Neutrophil (primary cell): ENCODE measurements at regions not wholly inside any gene's neighbourhood (a gene's known extent, or its start where the extent isn't known, plus 50 kb on each side); places are given as distances from the start of the nearest gene placed in this dataset.

Experiments
- H3K27ac ChIP-seq: fragments of 200-600 bp; sonication (generic); 2 replicates; pipeline ENCODE4 v1.5.1; 2016; ENCODE audit warnings: mild to moderate bottlenecking, moderate library complexity
- H3K27me3 ChIP-seq: fragments of 200-600 bp; sonication (generic); 2 replicates; pipeline ENCODE4 v1.6.0; 2016; ENCODE audit warnings: mild to moderate bottlenecking
- H3K36me3 ChIP-seq: fragments of 200-600 bp; sonication (generic); 2 replicates; pipeline ENCODE4 v1.5.1; 2017
- H3K4me1 ChIP-seq, 2 experiments: fragments of 200-600 bp in 1 of 2; sonication (generic) in 1 of 2; 1 replicate in 1 of 2; 2 replicates in 1 of 2; pipeline versions ENCODE4 v1.5.1 to v1.6.1; 2013 to 2016; ENCODE audit warnings: low read depth in 1 of 2, low read length in 1 of 2, mild to moderate bottlenecking in 1 of 2, moderate library complexity in 1 of 2; ENCODE audit not compliant: control insufficient read depth in 1 of 2, insufficient read depth in 1 of 2
- H3K4me3 ChIP-seq, 2 experiments: fragments of 200-600 bp in 1 of 2; sonication (generic) in 1 of 2; 1 replicate in 1 of 2; 2 replicates in 1 of 2; pipeline ENCODE4 v1.5.1; 2013 to 2016; ENCODE audit warnings: low read depth in 1 of 2, low read length in 1 of 2, mild to moderate bottlenecking in 1 of 2, moderate library complexity in 1 of 2
- H3K9me3 ChIP-seq: fragments of 200-600 bp; sonication (generic); 2 replicates; pipeline ENCODE4 v1.5.1; 2016
- TF ChIP-seq, protein P1 (sequence below): fragments of 200-600 bp; sonication (generic); IDR thresholded peaks from 2 replicates; pipeline ENCODE4 v1.5.1; 2016; ENCODE audit warnings: antibody characterized with exemption

DNA sequence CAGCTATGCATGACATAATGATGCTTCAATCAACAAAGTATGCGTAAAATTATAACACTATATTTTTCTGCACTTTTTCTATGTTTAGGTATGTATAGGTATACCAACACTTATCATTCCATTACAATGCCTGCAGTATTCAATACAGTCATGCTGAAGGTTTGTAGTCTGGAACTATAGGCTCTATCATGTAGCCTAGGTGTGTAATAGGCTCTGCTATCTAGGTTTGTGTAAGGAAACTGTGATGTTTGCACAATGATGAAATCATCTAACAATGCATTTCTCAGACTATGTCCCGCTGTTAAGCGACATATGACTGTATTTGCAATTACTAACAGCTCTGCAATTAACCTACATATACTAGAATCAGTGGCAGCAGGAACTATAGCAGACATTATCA is 1447.5 kb downstream of the GATA3 start:
- H3K27me3 ChIP-seq, result no peaks in the 10 kb centered on the region
- TF ChIP-seq, protein P1, sequence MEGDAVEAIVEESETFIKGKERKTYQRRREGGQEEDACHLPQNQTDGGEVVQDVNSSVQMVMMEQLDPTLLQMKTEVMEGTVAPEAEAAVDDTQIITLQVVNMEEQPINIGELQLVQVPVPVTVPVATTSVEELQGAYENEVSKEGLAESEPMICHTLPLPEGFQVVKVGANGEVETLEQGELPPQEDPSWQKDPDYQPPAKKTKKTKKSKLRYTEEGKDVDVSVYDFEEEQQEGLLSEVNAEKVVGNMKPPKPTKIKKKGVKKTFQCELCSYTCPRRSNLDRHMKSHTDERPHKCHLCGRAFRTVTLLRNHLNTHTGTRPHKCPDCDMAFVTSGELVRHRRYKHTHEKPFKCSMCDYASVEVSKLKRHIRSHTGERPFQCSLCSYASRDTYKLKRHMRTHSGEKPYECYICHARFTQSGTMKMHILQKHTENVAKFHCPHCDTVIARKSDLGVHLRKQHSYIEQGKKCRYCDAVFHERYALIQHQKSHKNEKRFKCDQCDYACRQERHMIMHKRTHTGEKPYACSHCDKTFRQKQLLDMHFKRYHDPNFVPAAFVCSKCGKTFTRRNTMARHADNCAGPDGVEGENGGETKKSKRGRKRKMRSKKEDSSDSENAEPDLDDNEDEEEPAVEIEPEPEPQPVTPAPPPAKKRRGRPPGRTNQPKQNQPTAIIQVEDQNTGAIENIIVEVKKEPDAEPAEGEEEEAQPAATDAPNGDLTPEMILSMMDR, result no peak
- H3K4me3 ChIP-seq, result no peak overlapping the region
- no peak overlapping the region for H3K27ac ChIP-seq
- peaks cover 0 to 17% of the 10 kb centered on the region in 2 experiments for H3K4me1 ChIP-seq
- no peaks in the 10 kb centered on the region for H3K36me3 ChIP-seq
- no peaks in the 10 kb centered on the region for H3K9me3 ChIP-seq

DNA sequence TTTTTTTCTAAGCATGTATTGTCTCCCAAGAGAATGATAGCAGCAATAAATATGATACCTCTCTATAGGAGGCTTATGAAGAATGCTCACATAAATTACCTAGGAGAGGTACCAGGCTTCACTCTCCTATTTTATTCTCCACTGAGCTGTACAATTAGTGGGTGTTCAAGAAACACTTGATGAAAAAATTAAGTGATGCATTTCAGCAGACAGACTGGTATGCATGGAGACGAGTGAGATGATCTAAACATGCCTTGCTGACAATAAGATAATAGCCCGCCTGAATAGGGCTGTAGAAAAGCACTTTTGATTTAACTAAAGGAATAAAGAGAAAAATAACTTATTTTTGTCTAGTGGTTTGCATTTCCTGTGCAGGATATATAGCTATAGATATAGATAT is 1449.7 kb downstream of the GATA3 start:
- H3K9me3 ChIP-seq, result no peaks in the 10 kb centered on the region
- H3K4me3 ChIP-seq, result no peak overlapping the region
- H3K36me3 ChIP-seq, result no peaks in the 10 kb centered on the region
- H3K27me3 ChIP-seq, result no peaks in the 10 kb centered on the region
- no peak overlapping the region for H3K27ac ChIP-seq
- TF ChIP-seq, protein P1, result no peak
- H3K4me1 ChIP-seq, result peaks cover 10 to 32% of the 10 kb centered on the region in 2 experiments

DNA sequence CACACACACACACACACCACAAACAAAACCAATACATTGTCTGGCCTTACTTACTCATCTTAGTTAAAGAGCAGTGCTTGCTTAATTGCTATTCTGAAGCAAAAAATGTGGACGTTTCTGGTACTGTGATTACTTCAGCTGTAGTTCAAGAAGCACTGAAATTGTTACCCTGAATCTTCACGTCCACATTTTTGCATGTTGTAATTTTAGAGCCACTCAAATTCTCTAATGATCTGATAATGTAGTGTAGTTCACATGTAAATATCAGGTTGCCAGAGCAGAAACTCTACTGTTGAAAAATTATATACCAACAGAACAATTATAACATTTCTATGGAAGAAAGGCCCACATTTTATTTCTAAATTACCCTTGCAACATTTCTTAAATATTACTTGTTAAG is 1451.1 kb downstream of the GATA3 start:
- H3K9me3 ChIP-seq, result no peaks in the 10 kb centered on the region
- no peak overlapping the region for H3K27ac ChIP-seq
- TF ChIP-seq, protein P1, result no peak
- H3K36me3 ChIP-seq, result no peaks in the 10 kb centered on the region
- H3K4me3 ChIP-seq, result no peak overlapping the region
- peaks cover 23 to 45% of the 10 kb centered on the region in 2 experiments for H3K4me1 ChIP-seq
- H3K27me3 ChIP-seq, result no peaks in the 10 kb centered on the region

DNA sequence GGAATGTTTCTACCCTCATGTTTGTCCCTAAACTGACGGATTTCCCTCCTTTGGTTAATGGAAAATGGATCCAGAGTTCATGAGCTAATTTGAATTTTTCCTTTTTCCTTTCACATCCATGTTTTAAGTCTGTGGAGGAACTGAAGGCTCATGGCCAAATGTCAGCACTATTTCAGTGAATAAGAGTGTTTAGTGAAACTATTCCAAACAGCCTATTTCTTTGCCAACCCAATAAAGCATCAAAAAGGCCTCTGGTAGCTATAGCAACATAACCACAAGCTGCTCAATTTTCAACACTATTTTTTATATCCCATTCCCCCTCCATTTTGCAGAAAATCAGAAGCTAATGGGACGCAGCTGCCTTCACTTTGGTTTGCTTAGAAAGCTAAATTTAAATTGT is 1454.1 kb downstream of the GATA3 start:
- no peaks in the 10 kb centered on the region for H3K27me3 ChIP-seq
- no peaks in the 10 kb centered on the region for H3K36me3 ChIP-seq
- peaks cover 39 to 63% of the 10 kb centered on the region in 2 experiments for H3K4me1 ChIP-seq
- H3K9me3 ChIP-seq, result no peaks in the 10 kb centered on the region
- peak overlapping the region; percentile 8 for H3K27ac ChIP-seq
- no peak overlapping the region for H3K4me3 ChIP-seq
- TF ChIP-seq, protein P1, result no peak

DNA sequence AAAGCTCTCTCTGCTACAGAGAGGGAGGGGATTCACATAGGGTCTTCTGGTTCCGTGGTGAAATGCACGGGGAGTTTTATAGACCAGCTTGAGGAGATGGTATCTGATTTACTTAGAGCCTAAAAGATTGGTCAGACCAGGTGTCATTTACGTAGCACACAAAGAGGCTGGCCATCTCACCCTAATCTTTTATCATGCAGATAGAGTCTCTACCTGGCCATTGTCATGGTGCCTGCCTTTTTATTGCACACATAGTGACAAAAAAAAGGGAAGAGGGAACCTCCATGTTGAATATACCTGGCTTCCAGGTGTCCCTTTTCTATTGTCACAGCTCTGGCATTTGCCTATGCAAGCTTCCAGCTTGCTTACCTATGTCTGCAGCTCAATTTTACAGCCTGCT is 1456.1 kb downstream of the GATA3 start:
- TF ChIP-seq, protein P1, result no peak
- Histone ChIP-seq H3K4me1 (peaks cover 39 to 64% of the 10 kb centered on the region in 2 experiments), H3K36me3 (no peaks in the 10 kb centered on the region), H3K27ac (peak overlapping the region; percentile 75), H3K9me3 (no peaks in the 10 kb centered on the region), H3K4me3 (no peak overlapping the region), H3K27me3 (no peaks in the 10 kb centered on the region)

DNA sequence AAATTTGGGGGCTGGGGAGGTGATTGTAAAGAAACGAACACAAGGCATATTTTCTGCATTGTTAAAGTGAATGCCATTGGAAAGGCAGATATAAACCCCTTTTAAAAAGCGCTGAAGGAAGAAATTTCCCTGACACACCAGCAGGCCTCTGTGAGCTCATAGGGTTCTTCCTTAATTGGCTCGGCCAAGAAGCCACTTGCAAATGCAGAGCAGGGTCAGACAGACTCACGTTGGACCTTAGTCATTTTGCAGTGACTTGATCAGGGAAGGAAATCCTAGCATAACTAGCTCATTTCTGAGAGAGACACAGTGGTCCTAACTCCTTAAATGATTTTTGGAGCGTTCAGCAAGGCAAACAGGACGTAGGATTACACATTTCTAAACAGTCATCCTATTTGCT is 1461.4 kb downstream of the GATA3 start:
- H3K4me1 ChIP-seq, result peaks cover 12 to 21% of the 10 kb centered on the region in 2 experiments
- H3K4me3 ChIP-seq, result no peak overlapping the region
- no peaks in the 10 kb centered on the region for H3K9me3 ChIP-seq
- no peak overlapping the region for H3K27ac ChIP-seq
- TF ChIP-seq, protein P1, result no peak
- no peaks in the 10 kb centered on the region for H3K36me3 ChIP-seq
- H3K27me3 ChIP-seq, result no peaks in the 10 kb centered on the region
